ENCODE measurements at regions not wholly inside any gene's neighbourhood (a gene's known extent, or its start where the extent isn't known, plus 50 kb on each side); places are given as distances from the start of the nearest gene placed in this dataset.

GRCh38 chr13:72341904-72342303 lies 385.5 kb downstream of the MZT1 start:
- no peak for TF ChIP-seq CTCF (IDR thresholded peaks at IDR 0.05)

GRCh38 chr13:72317346-72318109 lies 409.9 kb downstream of the MZT1 start:
- TF ChIP-seq CTCF (IDR thresholded peaks at IDR 0.05), result no peak
- WGBS, 3 donors, result 55 to 68% (median 60%) methylated on average over 3 of the region's 3 CpGs
- no peak overlapping the region for H3K4me3 ChIP-seq
- no peaks in the 10 kb centered on the region for H3K9me3 ChIP-seq
- H3K27ac ChIP-seq, result no peak overlapping the region
- H3K4me1 ChIP-seq, result no peaks in the 10 kb centered on the region
- H3K36me3 ChIP-seq (ENCODE audit: insufficient read depth in 1 of 2, low read depth in 1 of 2), result no peaks in the 10 kb centered on the region
- no peak for ATAC-seq
- DNase-seq, result no peak
- H3K27me3 ChIP-seq (ENCODE audit: insufficient read depth in 3 of 3, low read length in 2 of 3), result no peaks in the 10 kb centered on the region
- intact Hi-C loops (cut with DNase I), result no loop called here

More at GRCh38 chr13:72341904-72342303, 385.5 kb downstream of the MZT1 start:
- Histone ChIP-seq H3K36me3 (ENCODE audit: insufficient read depth in 1 of 2, low read depth in 1 of 2) (no peaks in the 10 kb centered on the region), H3K27me3 (ENCODE audit: insufficient read depth in 3 of 3, low read length in 2 of 3) (no peaks in the 10 kb centered on the region), H3K27ac (no peak overlapping the region), H3K4me1 (no peaks in the 10 kb centered on the region), H3K9me3 (no peaks in the 10 kb centered on the region), H3K4me3 (no peak overlapping the region)
- DNase-seq, result no peak
- intact Hi-C loops (cut with DNase I), result no loop called here
- WGBS, 3 donors, result 90 to 94% (median 92%) methylated on average over 5 of the region's 5 CpGs
- ATAC-seq, result no peak

DNA sequence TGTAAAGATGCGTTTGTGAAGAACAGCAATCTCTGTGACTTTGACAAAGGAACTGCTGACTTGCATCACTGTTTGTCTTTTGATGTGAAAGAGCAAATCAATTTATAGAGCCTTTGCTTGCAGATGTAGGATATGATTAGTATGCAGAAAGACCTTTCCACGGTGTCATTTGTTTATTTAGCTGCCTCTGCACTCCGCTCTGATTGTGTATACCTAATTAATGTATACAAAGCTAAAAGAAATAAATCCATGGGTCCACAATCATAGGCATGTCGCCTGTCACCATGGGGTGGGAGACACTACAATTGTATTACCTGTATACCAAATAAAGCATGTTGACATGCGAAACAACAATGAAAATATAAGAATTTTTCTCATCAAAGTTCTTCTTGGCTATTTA lies 410.7 kb downstream of the MZT1 start:
- intact Hi-C loops (cut with DNase I), result no loop called here
- Histone ChIP-seq H3K4me1 (no peaks in the 10 kb centered on the region), H3K27ac (no peak overlapping the region), H3K27me3 (ENCODE audit: insufficient read depth in 3 of 3, low read length in 2 of 3) (no peaks in the 10 kb centered on the region), H3K9me3 (no peaks in the 10 kb centered on the region), H3K36me3 (ENCODE audit: insufficient read depth in 1 of 2, low read depth in 1 of 2) (no peaks in the 10 kb centered on the region), H3K4me3 (no peak overlapping the region)
- 81 to 84% (median 82%) methylated on average over 5 of the region's 5 CpGs for WGBS, 3 donors
- TF ChIP-seq CTCF (IDR thresholded peaks at IDR 0.05), result no peak
- ATAC-seq, result no peak
- no peak for DNase-seq

DNA sequence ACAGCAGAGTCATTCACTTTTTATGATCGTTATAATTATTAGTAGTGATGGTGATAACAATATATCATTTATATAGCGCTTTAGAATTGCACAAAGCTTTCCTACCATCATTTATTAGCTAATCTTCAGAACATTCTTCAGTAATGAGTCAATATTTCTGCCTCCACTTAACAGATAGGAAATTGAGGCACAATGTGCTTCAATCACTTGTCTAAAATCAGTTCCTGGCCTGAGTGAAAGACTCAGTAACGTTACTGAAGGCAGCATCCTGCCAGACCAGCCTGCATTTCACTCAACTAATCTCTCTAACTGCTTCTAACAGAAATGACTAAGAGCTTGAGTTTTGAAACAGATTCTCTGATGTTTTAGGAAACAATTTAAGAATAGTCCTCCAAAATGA lies 412.1 kb downstream of the MZT1 start:
- DNase-seq (no peak), ATAC-seq (no peak)
- TF ChIP-seq CTCF (IDR thresholded peaks at IDR 0.05), result no peak
- intact Hi-C loops (cut with DNase I), result no loop called here
- Histone ChIP-seq H3K27ac (no peak overlapping the region), H3K36me3 (ENCODE audit: insufficient read depth in 1 of 2, low read depth in 1 of 2) (no peaks in the 10 kb centered on the region), H3K27me3 (ENCODE audit: insufficient read depth in 3 of 3, low read length in 2 of 3) (no peaks in the 10 kb centered on the region), H3K4me3 (no peak overlapping the region), H3K4me1 (no peaks in the 10 kb centered on the region), H3K9me3 (no peaks in the 10 kb centered on the region)
- 68 to 72% (median 70%) methylated on average over 3 of the region's 3 CpGs for WGBS, 3 donors

DNA sequence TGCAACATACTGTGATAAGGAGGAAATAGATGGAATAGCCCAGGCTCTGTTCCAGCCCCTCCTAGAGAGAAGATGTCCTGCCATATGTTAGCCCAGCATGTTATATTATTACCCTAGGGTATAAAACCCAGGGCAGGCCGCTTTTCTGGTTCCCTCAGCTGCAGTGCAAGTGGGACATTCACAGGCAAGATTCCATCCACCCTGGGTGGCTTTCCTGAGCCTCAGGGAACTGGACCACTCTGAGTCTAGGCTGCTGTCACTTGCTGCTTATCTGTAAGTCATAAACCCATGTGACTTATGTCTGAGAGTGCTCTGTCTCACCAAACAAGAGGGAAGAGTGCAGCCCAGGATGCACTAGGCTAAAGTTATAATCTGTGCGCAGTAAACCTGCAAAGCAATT lies 413.2 kb downstream of the MZT1 start:
- no peak overlapping the region for H3K27ac ChIP-seq
- no peak for TF ChIP-seq CTCF (IDR thresholded peaks at IDR 0.05)
- H3K9me3 ChIP-seq, result no peaks in the 10 kb centered on the region
- WGBS, 3 donors, result 74 to 80% (median 80%) methylated on average over 2 of the region's 2 CpGs
- no peak overlapping the region for H3K4me3 ChIP-seq
- intact Hi-C loops (cut with DNase I), result no loop called here
- no peaks in the 10 kb centered on the region for H3K36me3 ChIP-seq (ENCODE audit: insufficient read depth in 1 of 2, low read depth in 1 of 2)
- no peaks in the 10 kb centered on the region for H3K4me1 ChIP-seq
- ATAC-seq (no peak), DNase-seq (no peak)
- H3K27me3 ChIP-seq (ENCODE audit: insufficient read depth in 3 of 3, low read length in 2 of 3), result no peaks in the 10 kb centered on the region

Measured in psoas muscle (tissue), 7 donors.